Activated naive CD4-positive, alpha-beta T cell treated with anti-CD3 and anti-CD28 coated beads, Interleukin-2, amount 50 U/mL, for 72 hours (primary cell): ENCODE measurements at regions not wholly inside any gene's neighbourhood (a gene's known extent, or its start where the extent isn't known, plus 50 kb on each side); places are given as distances from the start of the nearest gene placed in this dataset.
"Not testable (repeated sequence)": the region's sequence is repeated elsewhere in the genome, so short reads cannot be mapped to it uniquely, and the experiment has no call there.

ENCODE experiments used
- ATAC-seq, 2 donors: fragments of 150-1000 bp; cut with Tn5 transposase; 2 replicates each; pipeline ENCODE4 v1.10.0; 2021; ENCODE audit warnings: mild to moderate bottlenecking in 2 of 2, moderate library complexity in 2 of 2
- DNase-seq, 2 donors: peaks; one replicate each; pipeline ENCODE4 v3.0.0; 2021 to 2022; ENCODE audit warnings: low spot score in 2 of 2
- H3K27ac Mint-ChIP-seq, 2 donors: one replicate each; pipeline ENCODE4 v1.8.0; 2022; ENCODE audit warnings: mild to moderate bottlenecking in 2 of 2, mixed read lengths in 2 of 2
- H3K36me3 Mint-ChIP-seq, 2 donors: one replicate each; pipeline ENCODE4 v1.8.0; 2022; ENCODE audit warnings: mixed read lengths in 2 of 2
- H3K9me3 Mint-ChIP-seq, 2 donors: one replicate each; pipeline ENCODE4 v1.8.0; 2022; ENCODE audit warnings: mixed read lengths in 2 of 2

- no peak for ATAC-seq
- H3K9me3 Mint-ChIP-seq: peaks cover 28 to 40% of the 10 kb centered on the region in 2 donors
These were observed 761.6 kb upstream of the GRAMD2B start for GRCh38 chr5:125661584-125661983.

GRCh38 chr5:125668884-125669283 lies 754.3 kb upstream of the GRAMD2B start:
- Mint-ChIP-seq H3K36me3 (no peaks in the 10 kb centered on the region), H3K9me3 (peaks cover 34 to 40% of the 10 kb centered on the region in 2 donors), H3K27ac (no peak overlapping the region)
- ATAC-seq (no peak), DNase-seq (no peak)

More at GRCh38 chr5:125661584-125661983, 761.6 kb upstream of the GRAMD2B start:
- H3K27ac Mint-ChIP-seq: no peak overlapping the region
- DNase-seq: no peak
- peaks cover 0 to 5% of the 10 kb centered on the region in 2 donors for H3K36me3 Mint-ChIP-seq

- Mint-ChIP-seq H3K9me3 (peaks cover 16 to 18% of the 10 kb centered on the region in 2 donors), H3K36me3 (peaks cover 0 to 5% of the 10 kb centered on the region in 2 donors), H3K27ac (no peak overlapping the region)
- no peak for ATAC-seq
- DNase-seq: no peak
These were observed 749.8 kb upstream of the GRAMD2B start for GRCh38 chr5:125673359-125673950.

GRCh38 chr5:125679522-125679921 lies 743.7 kb upstream of the GRAMD2B start:
- ATAC-seq: no peak
- H3K36me3 Mint-ChIP-seq: peaks cover 0 to 5% of the 10 kb centered on the region in 2 donors
- no peak overlapping the region for H3K27ac Mint-ChIP-seq
- DNase-seq: no peak
- peaks cover 11 to 12% of the 10 kb centered on the region in 2 donors for H3K9me3 Mint-ChIP-seq

- no peak for DNase-seq
- ATAC-seq: no peak
- Mint-ChIP-seq H3K27ac (no peak overlapping the region), H3K9me3 (peaks cover 15 to 23% of the 10 kb centered on the region in 2 donors), H3K36me3 (no peaks in the 10 kb centered on the region)
These were observed 739.5 kb upstream of the GRAMD2B start for GRCh38 chr5:125683669-125684068.

- no peaks in the 10 kb centered on the region for H3K36me3 Mint-ChIP-seq
- H3K9me3 Mint-ChIP-seq: peaks cover 15 to 27% of the 10 kb centered on the region in 2 donors
- no peak for ATAC-seq
- no peak overlapping the region for H3K27ac Mint-ChIP-seq
- no peak for DNase-seq
These were observed 737.4 kb upstream of the GRAMD2B start for GRCh38 chr5:125685771-125686170.

- not testable (repeated sequence) for ATAC-seq, H3K36me3 Mint-ChIP-seq, H3K27ac Mint-ChIP-seq, DNase-seq
- H3K9me3 Mint-ChIP-seq: peaks cover 7 to 24% of the 10 kb centered on the region in 2 donors
These were observed 731.3 kb upstream of the GRAMD2B start for GRCh38 chr5:125691738-125692530.

GRCh38 chr5:125695996-125696655 lies 727.1 kb upstream of the GRAMD2B start:
- Mint-ChIP-seq H3K9me3 (peaks cover 12 to 15% of the 10 kb centered on the region in 2 donors), H3K27ac (no peak overlapping the region), H3K36me3 (peaks cover 0 to 6% of the 10 kb centered on the region in 2 donors)
- no peak for ATAC-seq
- DNase-seq: no peak

- peaks cover 0 to 6% of the 10 kb centered on the region in 2 donors for H3K36me3 Mint-ChIP-seq
- H3K9me3 Mint-ChIP-seq: peaks cover 12 to 13% of the 10 kb centered on the region in 2 donors
- H3K27ac Mint-ChIP-seq: no peak overlapping the region
- DNase-seq: no peak
- ATAC-seq: no peak
These were observed 726.4 kb upstream of the GRAMD2B start for GRCh38 chr5:125696762-125697161.

- Mint-ChIP-seq H3K9me3 (peaks cover 6 to 8% of the 10 kb centered on the region in 2 donors), H3K36me3 (no peaks in the 10 kb centered on the region), H3K27ac (no peak overlapping the region)
- DNase-seq (no peak), ATAC-seq (no peak)
These were observed 724.8 kb upstream of the GRAMD2B start for GRCh38 chr5:125698420-125698819.

- Mint-ChIP-seq H3K36me3 (no peaks in the 10 kb centered on the region), H3K27ac (no peak overlapping the region), H3K9me3 (peaks cover 18 to 20% of the 10 kb centered on the region in 2 donors)
- no peak for DNase-seq
- ATAC-seq: no peak
These were observed 723.3 kb upstream of the GRAMD2B start for GRCh38 chr5:125699860-125700259.

GRCh38 chr5:125700380-125700861 lies 722.8 kb upstream of the GRAMD2B start:
- Mint-ChIP-seq H3K27ac (no peak overlapping the region), H3K9me3 (peaks cover 20 to 21% of the 10 kb centered on the region in 2 donors), H3K36me3 (no peaks in the 10 kb centered on the region)
- no peak for DNase-seq
- no peak for ATAC-seq

GRCh38 chr5:125703616-125704015 lies 719.6 kb upstream of the GRAMD2B start:
- no peaks in the 10 kb centered on the region for H3K36me3 Mint-ChIP-seq
- ATAC-seq (no peak), DNase-seq (no peak)
- peaks cover 12 to 22% of the 10 kb centered on the region in 2 donors for H3K9me3 Mint-ChIP-seq
- H3K27ac Mint-ChIP-seq: no peak overlapping the region

- H3K27ac Mint-ChIP-seq: no peak overlapping the region
- no peak for DNase-seq
- peaks cover 17 to 22% of the 10 kb centered on the region in 2 donors for H3K9me3 Mint-ChIP-seq
- no peaks in the 10 kb centered on the region for H3K36me3 Mint-ChIP-seq
- no peak for ATAC-seq
These were observed 718.3 kb upstream of the GRAMD2B start for GRCh38 chr5:125704888-125705287.

GRCh38 chr5:125708583-125708982 lies 714.6 kb upstream of the GRAMD2B start:
- Mint-ChIP-seq H3K27ac (no peak overlapping the region), H3K9me3 (peaks cover 16 to 21% of the 10 kb centered on the region in 2 donors), H3K36me3 (no peaks in the 10 kb centered on the region)
- no peak for DNase-seq
- no peak for ATAC-seq

- ATAC-seq: no peak
- no peak overlapping the region for H3K27ac Mint-ChIP-seq
- peaks cover 5 to 11% of the 10 kb centered on the region in 2 donors for H3K9me3 Mint-ChIP-seq
- H3K36me3 Mint-ChIP-seq: no peaks in the 10 kb centered on the region
- no peak for DNase-seq
These were observed 712.5 kb upstream of the GRAMD2B start for GRCh38 chr5:125710745-125711144.

- Mint-ChIP-seq H3K27ac (no peak overlapping the region), H3K36me3 (no peaks in the 10 kb centered on the region), H3K9me3 (peaks cover 8 to 12% of the 10 kb centered on the region in 2 donors)
- no peak for DNase-seq
- ATAC-seq: no peak
These were observed 710.8 kb upstream of the GRAMD2B start for GRCh38 chr5:125712397-125712796.
